ENCODE measurements at regions not wholly inside any gene's neighbourhood (a gene's known extent, or its start where the extent isn't known, plus 50 kb on each side); places are given as distances from the start of the nearest gene placed in this dataset.
"Not testable (repeated sequence)": the region's sequence is repeated elsewhere in the genome, so short reads cannot be mapped to it uniquely, and the experiment has no call there.

GRCh38 chr1:185385991-185386390 is 68.9 kb upstream of the IVNS1ABP start:
- no peak overlapping the region for H3K27ac Mint-ChIP-seq (ENCODE audit: unreplicated experiment)
- intact Hi-C loops (cut with micrococcal nuclease; ENCODE audit: unreplicated experiment): no loop called here
- CTCF ChIA-PET: no interaction called here
- no TSS peak for BruUV-seq (replicated peaks)
- TF ChIP-seq, protein P1, sequence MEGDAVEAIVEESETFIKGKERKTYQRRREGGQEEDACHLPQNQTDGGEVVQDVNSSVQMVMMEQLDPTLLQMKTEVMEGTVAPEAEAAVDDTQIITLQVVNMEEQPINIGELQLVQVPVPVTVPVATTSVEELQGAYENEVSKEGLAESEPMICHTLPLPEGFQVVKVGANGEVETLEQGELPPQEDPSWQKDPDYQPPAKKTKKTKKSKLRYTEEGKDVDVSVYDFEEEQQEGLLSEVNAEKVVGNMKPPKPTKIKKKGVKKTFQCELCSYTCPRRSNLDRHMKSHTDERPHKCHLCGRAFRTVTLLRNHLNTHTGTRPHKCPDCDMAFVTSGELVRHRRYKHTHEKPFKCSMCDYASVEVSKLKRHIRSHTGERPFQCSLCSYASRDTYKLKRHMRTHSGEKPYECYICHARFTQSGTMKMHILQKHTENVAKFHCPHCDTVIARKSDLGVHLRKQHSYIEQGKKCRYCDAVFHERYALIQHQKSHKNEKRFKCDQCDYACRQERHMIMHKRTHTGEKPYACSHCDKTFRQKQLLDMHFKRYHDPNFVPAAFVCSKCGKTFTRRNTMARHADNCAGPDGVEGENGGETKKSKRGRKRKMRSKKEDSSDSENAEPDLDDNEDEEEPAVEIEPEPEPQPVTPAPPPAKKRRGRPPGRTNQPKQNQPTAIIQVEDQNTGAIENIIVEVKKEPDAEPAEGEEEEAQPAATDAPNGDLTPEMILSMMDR (IDR thresholded peaks at IDR 0.05; ENCODE audit: unreplicated experiment): no peak
- H3K4me3 Mint-ChIP-seq (ENCODE audit: low read depth, unreplicated experiment): no peak overlapping the region
- H3K4me1 Mint-ChIP-seq (ENCODE audit: low read depth, unreplicated experiment): no peaks in the 10 kb centered on the region
- H3K9me3 Mint-ChIP-seq (ENCODE audit: low read depth, unreplicated experiment): peaks cover 11% of the 10 kb centered on the region
- no peaks in the 10 kb centered on the region for H3K27me3 Mint-ChIP-seq (ENCODE audit: unreplicated experiment)
- DNase-seq: no peak
- H3K36me3 Mint-ChIP-seq (ENCODE audit: insufficient read depth, unreplicated experiment): no peaks in the 10 kb centered on the region

GRCh38 chr1:185383805-185384204 is 66.8 kb upstream of the IVNS1ABP start:
- H3K4me3 Mint-ChIP-seq (ENCODE audit: low read depth, unreplicated experiment); DNase-seq; H3K27me3 Mint-ChIP-seq (ENCODE audit: unreplicated experiment); H3K4me1 Mint-ChIP-seq (ENCODE audit: low read depth, unreplicated experiment); H3K27ac Mint-ChIP-seq (ENCODE audit: unreplicated experiment); BruUV-seq (replicated peaks); H3K36me3 Mint-ChIP-seq (ENCODE audit: insufficient read depth, unreplicated experiment); intact Hi-C loops (cut with micrococcal nuclease; ENCODE audit: unreplicated experiment): not testable (repeated sequence)
- peaks cover 11% of the 10 kb centered on the region for H3K9me3 Mint-ChIP-seq (ENCODE audit: low read depth, unreplicated experiment)
- CTCF ChIA-PET: interaction anchor here (0.7 kb wide), 1 partner anchor 17 kb away, joined by 6 read pairs; no protein-coding TSS in a partner anchor

DNA sequence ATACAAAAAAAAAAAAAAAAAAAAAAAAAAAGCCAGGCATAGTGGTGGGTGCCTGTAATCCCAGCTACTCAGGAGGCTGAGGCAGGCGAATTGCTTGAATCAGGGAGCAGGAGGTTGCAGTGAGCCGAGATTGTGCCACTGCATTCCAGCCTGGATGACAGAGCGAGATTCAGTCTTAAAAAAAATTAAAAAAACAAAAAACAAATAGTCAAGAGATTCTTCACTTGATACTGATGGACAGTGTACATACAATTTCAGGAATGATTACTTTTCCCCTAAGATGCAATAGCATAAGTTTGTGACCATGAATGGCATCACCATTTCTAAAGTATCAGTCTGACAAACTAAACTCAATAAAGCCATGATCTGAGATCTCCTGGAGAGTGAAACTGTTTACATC is 60.8 kb upstream of the IVNS1ABP start:
- TF ChIP-seq, protein P1 (IDR thresholded peaks at IDR 0.05; ENCODE audit: unreplicated experiment): no peak
- peaks cover 6% of the 10 kb centered on the region for H3K9me3 Mint-ChIP-seq (ENCODE audit: low read depth, unreplicated experiment)
- CTCF ChIA-PET: no interaction called here

GRCh38 chr1:185376840-185377635 is 60.0 kb upstream of the IVNS1ABP start:
- TF ChIP-seq, protein P1 (IDR thresholded peaks at IDR 0.05; ENCODE audit: unreplicated experiment): no peak
- no TSS peak for BruUV-seq (replicated peaks)
- Mint-ChIP-seq H3K4me1 (ENCODE audit: low read depth, unreplicated experiment) (no peaks in the 10 kb centered on the region), H3K4me3 (ENCODE audit: low read depth, unreplicated experiment) (no peak overlapping the region), H3K27ac (ENCODE audit: unreplicated experiment) (no peak overlapping the region), H3K9me3 (ENCODE audit: low read depth, unreplicated experiment) (peaks cover 6% of the 10 kb centered on the region), H3K27me3 (ENCODE audit: unreplicated experiment) (no peaks in the 10 kb centered on the region), H3K36me3 (ENCODE audit: insufficient read depth, unreplicated experiment) (no peaks in the 10 kb centered on the region)
- DNase-seq: no peak
- intact Hi-C loops (cut with micrococcal nuclease; ENCODE audit: unreplicated experiment): no loop called here
- CTCF ChIA-PET: no interaction called here

More for the DNA sequence above, 60.8 kb upstream of the IVNS1ABP start:
- no peak for DNase-seq
- intact Hi-C loops (cut with micrococcal nuclease; ENCODE audit: unreplicated experiment): no loop called here
- no peak overlapping the region for H3K4me3 Mint-ChIP-seq (ENCODE audit: low read depth, unreplicated experiment)
- no peak overlapping the region for H3K27ac Mint-ChIP-seq (ENCODE audit: unreplicated experiment)
- no peaks in the 10 kb centered on the region for H3K4me1 Mint-ChIP-seq (ENCODE audit: low read depth, unreplicated experiment)
- BruUV-seq (replicated peaks): no TSS peak
- H3K36me3 Mint-ChIP-seq (ENCODE audit: insufficient read depth, unreplicated experiment): no peaks in the 10 kb centered on the region
- no peaks in the 10 kb centered on the region for H3K27me3 Mint-ChIP-seq (ENCODE audit: unreplicated experiment)

GRCh38 chr1:185376288-185376687 is 59.2 kb upstream of the IVNS1ABP start:
- no TSS peak for BruUV-seq (replicated peaks)
- H3K9me3 Mint-ChIP-seq (ENCODE audit: low read depth, unreplicated experiment): peaks cover under 1% of the 10 kb centered on the region
- no peak overlapping the region for H3K27ac Mint-ChIP-seq (ENCODE audit: unreplicated experiment)
- H3K4me1 Mint-ChIP-seq (ENCODE audit: low read depth, unreplicated experiment): no peaks in the 10 kb centered on the region
- CTCF ChIA-PET: no interaction called here
- H3K4me3 Mint-ChIP-seq (ENCODE audit: low read depth, unreplicated experiment): no peak overlapping the region
- H3K36me3 Mint-ChIP-seq (ENCODE audit: insufficient read depth, unreplicated experiment): no peaks in the 10 kb centered on the region
- DNase-seq: no peak
- intact Hi-C loops (cut with micrococcal nuclease; ENCODE audit: unreplicated experiment): no loop called here
- H3K27me3 Mint-ChIP-seq (ENCODE audit: unreplicated experiment): no peaks in the 10 kb centered on the region
- TF ChIP-seq, protein P1 (IDR thresholded peaks at IDR 0.05; ENCODE audit: unreplicated experiment): no peak
